ENCODE measurements at regions not wholly inside any gene's neighbourhood (a gene's known extent, or its start where the extent isn't known, plus 50 kb on each side); places are given as distances from the start of the nearest gene placed in this dataset.

DNA sequence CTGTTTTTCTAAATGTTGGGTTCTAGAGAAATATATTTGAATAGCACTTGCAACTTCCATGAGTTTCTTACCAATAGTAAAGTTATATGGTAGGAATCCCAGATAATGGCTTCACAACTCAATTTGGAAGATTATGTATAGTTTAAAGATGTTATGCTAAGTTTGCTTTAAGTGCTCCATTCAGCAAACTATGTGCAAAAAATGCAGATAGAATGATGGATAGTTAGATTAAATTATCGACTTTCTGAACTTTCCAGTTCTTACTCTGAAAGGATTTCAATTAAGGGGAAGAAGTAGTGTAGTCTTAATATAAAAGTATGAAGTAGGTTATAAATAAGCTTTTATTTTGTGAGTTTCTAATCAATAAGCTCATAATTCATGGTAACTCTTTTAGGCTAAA lies 60.7 kb upstream of the NFKB1 start:
- TF ChIP-seq POLR2A (IDR thresholded peaks at IDR 0.05; ENCODE audit: low read depth, low read length): no peak
- no peak for TF ChIP-seq POLR2AphosphoS5 (IDR thresholded peaks at IDR 0.05; ENCODE audit: low read depth, low read length)
